Pulmonary artery endothelial cell (primary cell): ENCODE measurements at regions not wholly inside any gene's neighbourhood (a gene's known extent, or its start where the extent isn't known, plus 50 kb on each side); places are given as distances from the start of the nearest gene placed in this dataset.

Source experiments
- DNase-seq: peaks from one replicate; pipeline ENCODE4 v3.0.0-alpha.2; 2011; ENCODE audit warnings: low read depth, low spot score

GRCh38 chr2:236947294-236947693 is 138.4 kb upstream of the COPS8 start:
- no peak for DNase-seq

- DNase-seq: no peak
Observed at GRCh38 chr2:236947896-236948295, 137.8 kb upstream of the COPS8 start.

- DNase-seq: no peak
Observed at GRCh38 chr2:236949089-236949905, 136.4 kb upstream of the COPS8 start.

- no peak for DNase-seq
Observed at GRCh38 chr2:236951830-236952475, 133.7 kb upstream of the COPS8 start.

GRCh38 chr2:236954641-236955040 is 131.0 kb upstream of the COPS8 start:
- DNase-seq: no peak

GRCh38 chr2:236955521-236956030 is 130.1 kb upstream of the COPS8 start:
- no peak for DNase-seq

GRCh38 chr2:236956031-236956618 is 129.6 kb upstream of the COPS8 start:
- DNase-seq: no peak

GRCh38 chr2:236956641-236957040 is 129.0 kb upstream of the COPS8 start:
- no peak for DNase-seq

GRCh38 chr2:236959036-236959435 is 126.7 kb upstream of the COPS8 start:
- no peak for DNase-seq

GRCh38 chr2:236959876-236960275 is 125.8 kb upstream of the COPS8 start:
- DNase-seq: no peak

- no peak for DNase-seq
Observed at GRCh38 chr2:236960531-236960930, 125.2 kb upstream of the COPS8 start.

GRCh38 chr2:236962816-236963215 is 122.9 kb upstream of the COPS8 start:
- DNase-seq: no peak

GRCh38 chr2:236963631-236964182 is 122.0 kb upstream of the COPS8 start:
- DNase-seq: no peak

- DNase-seq: no peak
Observed at GRCh38 chr2:236964291-236964690, 121.4 kb upstream of the COPS8 start.

- no peak for DNase-seq
Observed at GRCh38 chr2:236965021-236965840, 120.5 kb upstream of the COPS8 start.

- DNase-seq: no peak
Observed at GRCh38 chr2:236965841-236966096, 119.9 kb upstream of the COPS8 start.

GRCh38 chr2:236967499-236967783 is 118.2 kb upstream of the COPS8 start:
- no peak for DNase-seq

- DNase-seq: no peak
Observed at GRCh38 chr2:236968101-236968879, 117.4 kb upstream of the COPS8 start.

- DNase-seq: no peak
Observed at GRCh38 chr2:236968880-236969534, 116.7 kb upstream of the COPS8 start.
